Erythroblast (primary cell): ENCODE measurements at regions not wholly inside any gene's neighbourhood (a gene's known extent, or its start where the extent isn't known, plus 50 kb on each side); places are given as distances from the start of the nearest gene placed in this dataset.
"Not testable (repeated sequence)": the region's sequence is repeated elsewhere in the genome, so short reads cannot be mapped to it uniquely, and the experiment has no call there.

ENCODE experiments used
- DNase-seq, 2 experiments: peaks; one replicate each; lab custom pipeline; 2025; lab: John Stamatoyannopoulos, UW
- GATA1 ChIP-seq: IDR thresholded peaks from 2 replicates; pipeline ENCODE4 v1.6.1; 2011; ENCODE audit warnings: low read depth, mild to moderate bottlenecking, control low read depth, low read length, moderate library complexity
- POLR2A ChIP-seq: IDR thresholded peaks from 2 replicates; pipeline ENCODE4 v1.6.1; 2011; ENCODE audit warnings: mild to moderate bottlenecking, low read length

- TF ChIP-seq GATA1, result no peak
- no peak for TF ChIP-seq POLR2A
- no peak for DNase-seq
Observed at GRCh38 chr1:143680304-143680703, 291.5 kb downstream of the FAM72C start.

GRCh38 chr1:143672983-143673382, 298.8 kb downstream of the FAM72C start:
- DNase-seq, result no peak
- no peak for TF ChIP-seq POLR2A
- no peak for TF ChIP-seq GATA1

- TF ChIP-seq POLR2A, result no peak
- TF ChIP-seq GATA1, result no peak
- DNase-seq, result no peak
Observed at GRCh38 chr1:143667730-143668129, 304.1 kb downstream of the FAM72C start.

- no peak for TF ChIP-seq POLR2A
- TF ChIP-seq GATA1, result no peak
- no peak for DNase-seq
Observed at GRCh38 chr1:143666851-143667250, 304.9 kb downstream of the FAM72C start.

- no peak for TF ChIP-seq GATA1
- no peak for TF ChIP-seq POLR2A
- no peak for DNase-seq
Observed at GRCh38 chr1:143665606-143666005, 306.2 kb downstream of the FAM72C start.

GRCh38 chr1:143663056-143663455, 308.7 kb downstream of the FAM72C start:
- DNase-seq, result not testable (repeated sequence)

- no peak for DNase-seq
- TF ChIP-seq POLR2A, result no peak
- no peak for TF ChIP-seq GATA1
Observed at GRCh38 chr1:143661418-143662101, 310.2 kb downstream of the FAM72C start.

GRCh38 chr1:143660354-143660941, 311.3 kb downstream of the FAM72C start:
- DNase-seq, result no peak
- no peak for TF ChIP-seq POLR2A
- TF ChIP-seq GATA1, result no peak

GRCh38 chr1:143653429-143653802, 318.4 kb downstream of the FAM72C start:
- no peak for DNase-seq
- TF ChIP-seq GATA1, result no peak
- TF ChIP-seq POLR2A, result no peak

GRCh38 chr1:143652744-143653428, 318.9 kb downstream of the FAM72C start:
- TF ChIP-seq GATA1, result no peak
- TF ChIP-seq POLR2A, result no peak
- no peak for DNase-seq

- no peak for TF ChIP-seq POLR2A
- TF ChIP-seq GATA1, result no peak
- DNase-seq, result no peak
Observed at GRCh38 chr1:143652187-143652586, 319.6 kb downstream of the FAM72C start.

GRCh38 chr1:143651350-143651992, 320.3 kb downstream of the FAM72C start:
- DNase-seq, result no peak
- TF ChIP-seq POLR2A (no peak), GATA1 (no peak)

GRCh38 chr1:143644035-143644434, 327.8 kb downstream of the FAM72C start:
- peak in 1 of 2 experiments; percentile 1 for DNase-seq
